Fibroblast of lung (primary cell): ENCODE measurements at regions not wholly inside any gene's neighbourhood (a gene's known extent, or its start where the extent isn't known, plus 50 kb on each side); places are given as distances from the start of the nearest gene placed in this dataset.

Experiments used
- DNase-seq, 2 donors: peaks; one replicate each; pipeline versions ENCODE4 v3.0.0 to v3.0.0-alpha.2; 2010; ENCODE audit warnings: low read depth in 2 of 2
- H2AFZ ChIP-seq: 2 replicates; pipeline ENCODE4 v1.5.1; 2012; ENCODE audit warnings: low read length, control low read depth, inconsistent platforms
- H3K27ac ChIP-seq: 2 replicates; pipeline ENCODE4 v1.5.1; 2011; ENCODE audit warnings: low read length, control low read depth; ENCODE audit not compliant: insufficient read depth
- H3K27me3 ChIP-seq: 2 replicates; pipeline ENCODE4 v1.5.1; 2011; ENCODE audit warnings: mild to moderate bottlenecking, low read length; ENCODE audit not compliant: control insufficient read depth, insufficient read depth
- H3K36me3 ChIP-seq: 2 replicates; pipeline ENCODE4 v1.5.1; 2011; ENCODE audit warnings: low read length; ENCODE audit not compliant: control insufficient read depth, insufficient read depth
- H3K4me1 ChIP-seq: 2 replicates; pipeline ENCODE4 v1.5.1; 2011; ENCODE audit warnings: low read length; ENCODE audit not compliant: control insufficient read depth, insufficient read depth; ENCODE audit errors: extremely low read depth
- H3K4me2 ChIP-seq: 2 replicates; pipeline ENCODE4 v1.5.1; 2011; ENCODE audit warnings: low read length, control low read depth; ENCODE audit not compliant: insufficient read depth; ENCODE audit errors: extremely low read depth
- H3K4me3 ChIP-seq, 4 experiments: fragments of 200-600 bp in 1 of 4; sonication (generic) in 1 of 4; replicated peaks in 1 of 4; 2 replicates each; pipeline ENCODE4 v1.5.1; 2011 to 2016; ENCODE audit warnings: low read length in 4 of 4, low read depth in 3 of 4, mild to moderate bottlenecking in 3 of 4, control low read depth in 2 of 4, inconsistent platforms in 1 of 4, mixed read lengths in 1 of 4; ENCODE audit not compliant: insufficient read depth in 1 of 4; ENCODE audit errors: control extremely low read depth in 1 of 4
- H3K79me2 ChIP-seq: 2 replicates; pipeline ENCODE4 v1.5.1; 2012; ENCODE audit warnings: mild to moderate bottlenecking, low read length, inconsistent platforms; ENCODE audit not compliant: control insufficient read depth, insufficient read depth
- H3K9ac ChIP-seq: 2 replicates; pipeline ENCODE4 v1.5.1; 2011; ENCODE audit warnings: mild to moderate bottlenecking, low read length, control low read depth; ENCODE audit not compliant: insufficient read depth
- H3K9me3 ChIP-seq: 2 replicates; pipeline ENCODE4 v1.5.1; 2012; ENCODE audit warnings: low read depth, low read length; ENCODE audit not compliant: control insufficient read depth, insufficient read depth
- H4K20me1 ChIP-seq: 2 replicates; pipeline ENCODE4 v1.5.1; 2011; ENCODE audit warnings: low read length; ENCODE audit not compliant: control insufficient read depth, insufficient read depth; ENCODE audit errors: extremely low read depth
- EZH2 ChIP-seq: IDR thresholded peaks from 2 replicates; pipeline ENCODE4 v1.5.1; 2012; ENCODE audit warnings: low read length, control low read depth, mild to moderate bottlenecking; ENCODE audit errors: missing control alignments
- TF ChIP-seq, protein P1 (sequence below), 2 donors: IDR thresholded peaks in 1 of 2; conservative IDR thresholded peaks in 1 of 2; 1 replicate in 1 of 2; 2 replicates in 1 of 2; pipeline ENCODE4 v1.5.1; 2011 to 2012; ENCODE audit warnings: low read length in 2 of 2, control low read depth in 1 of 2, inconsistent platforms in 1 of 2, low read depth in 1 of 2, mild to moderate bottlenecking in 1 of 2

DNA sequence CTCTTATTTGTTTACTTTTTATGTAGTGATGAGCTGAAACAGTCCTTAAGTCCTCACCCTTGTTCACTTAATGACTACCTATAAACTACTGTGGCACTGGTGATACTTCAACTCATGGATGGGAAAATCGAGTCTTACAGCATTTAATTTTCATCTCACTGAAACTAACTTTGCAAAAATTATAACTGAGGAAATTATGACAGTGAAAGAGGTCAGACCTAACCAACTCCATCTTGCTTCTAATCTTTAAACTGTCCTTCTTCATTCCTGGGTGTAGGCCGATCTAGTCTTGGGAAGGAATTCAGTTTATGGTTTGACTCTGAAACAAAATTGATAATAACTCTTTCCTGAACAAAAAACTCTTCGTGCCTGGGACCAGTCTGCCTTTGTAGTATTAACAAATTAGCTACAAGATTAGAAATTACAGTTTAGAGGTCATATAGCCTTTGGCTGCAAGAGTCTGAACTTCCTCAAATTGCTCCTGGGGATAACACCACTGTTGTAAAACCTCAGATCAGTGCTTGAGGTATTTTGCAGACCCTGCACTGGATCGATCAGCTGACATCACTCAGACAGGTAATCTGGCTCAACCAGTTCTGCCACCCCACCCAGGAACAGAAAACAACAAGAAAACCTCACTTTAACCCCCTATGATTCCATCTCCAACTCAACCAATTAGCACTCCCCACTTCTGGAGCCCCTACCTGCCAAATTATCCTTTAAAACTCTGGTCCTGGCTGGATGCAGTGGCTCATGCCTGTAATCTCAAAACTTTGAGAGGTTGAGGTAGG lies 995.7 kb upstream of the PRKX start:
- no peak overlapping the region for H3K9ac ChIP-seq
- H3K4me2 ChIP-seq: no peak overlapping the region
- no peaks in the 10 kb centered on the region for H3K79me2 ChIP-seq
- no peaks in the 10 kb centered on the region for H3K9me3 ChIP-seq
- H3K4me3 ChIP-seq: no peak overlapping the region
- H4K20me1 ChIP-seq: no peaks in the 10 kb centered on the region
- no peak overlapping the region for H2AFZ ChIP-seq
- DNase-seq: no peak
- H3K36me3 ChIP-seq: no peaks in the 10 kb centered on the region
- TF ChIP-seq, protein P1, sequence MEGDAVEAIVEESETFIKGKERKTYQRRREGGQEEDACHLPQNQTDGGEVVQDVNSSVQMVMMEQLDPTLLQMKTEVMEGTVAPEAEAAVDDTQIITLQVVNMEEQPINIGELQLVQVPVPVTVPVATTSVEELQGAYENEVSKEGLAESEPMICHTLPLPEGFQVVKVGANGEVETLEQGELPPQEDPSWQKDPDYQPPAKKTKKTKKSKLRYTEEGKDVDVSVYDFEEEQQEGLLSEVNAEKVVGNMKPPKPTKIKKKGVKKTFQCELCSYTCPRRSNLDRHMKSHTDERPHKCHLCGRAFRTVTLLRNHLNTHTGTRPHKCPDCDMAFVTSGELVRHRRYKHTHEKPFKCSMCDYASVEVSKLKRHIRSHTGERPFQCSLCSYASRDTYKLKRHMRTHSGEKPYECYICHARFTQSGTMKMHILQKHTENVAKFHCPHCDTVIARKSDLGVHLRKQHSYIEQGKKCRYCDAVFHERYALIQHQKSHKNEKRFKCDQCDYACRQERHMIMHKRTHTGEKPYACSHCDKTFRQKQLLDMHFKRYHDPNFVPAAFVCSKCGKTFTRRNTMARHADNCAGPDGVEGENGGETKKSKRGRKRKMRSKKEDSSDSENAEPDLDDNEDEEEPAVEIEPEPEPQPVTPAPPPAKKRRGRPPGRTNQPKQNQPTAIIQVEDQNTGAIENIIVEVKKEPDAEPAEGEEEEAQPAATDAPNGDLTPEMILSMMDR (conservative IDR thresholded peaks at IDR 0.05 in 1 of 2, IDR thresholded peaks at IDR 0.05 in 1 of 2; ENCODE audit: low read depth in 1 of 2, low read length in 2 of 2): no peak
- no peak for TF ChIP-seq EZH2
- no peaks in the 10 kb centered on the region for H3K27me3 ChIP-seq
- no peaks in the 10 kb centered on the region for H3K4me1 ChIP-seq
- H3K27ac ChIP-seq: no peak overlapping the region

DNA sequence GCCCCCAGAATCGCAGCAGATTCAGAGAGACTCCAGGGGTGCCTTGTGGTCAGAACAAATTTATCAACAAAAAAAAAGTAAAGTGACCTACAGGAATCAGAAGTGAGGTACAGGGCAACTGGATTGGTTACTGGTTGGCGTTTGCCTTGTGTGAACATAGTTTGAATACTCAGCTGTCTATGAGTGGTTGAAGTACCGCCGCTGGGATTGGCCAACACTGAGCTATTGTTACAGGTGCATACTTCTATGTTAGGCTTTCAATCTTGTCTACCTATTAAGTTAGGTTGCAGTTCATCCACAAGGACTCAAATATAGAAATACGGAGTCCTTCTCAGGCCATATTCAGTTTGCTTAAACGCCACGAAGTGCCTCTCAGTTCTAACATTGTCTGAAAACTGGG lies 993.5 kb upstream of the PRKX start:
- Histone ChIP-seq H3K4me1 (no peaks in the 10 kb centered on the region), H2AFZ (no peak overlapping the region), H3K27me3 (no peaks in the 10 kb centered on the region), H4K20me1 (no peaks in the 10 kb centered on the region), H3K79me2 (no peaks in the 10 kb centered on the region), H3K4me3 (no peak overlapping the region), H3K27ac (no peak overlapping the region), H3K4me2 (no peak overlapping the region), H3K9me3 (no peaks in the 10 kb centered on the region), H3K9ac (no peak overlapping the region), H3K36me3 (no peaks in the 10 kb centered on the region)
- TF ChIP-seq, protein P1 (conservative IDR thresholded peaks at IDR 0.05 in 1 of 2, IDR thresholded peaks at IDR 0.05 in 1 of 2; ENCODE audit: low read depth in 1 of 2, low read length in 2 of 2): no peak
- TF ChIP-seq EZH2: no peak
- no peak for DNase-seq

- no peaks in the 10 kb centered on the region for H4K20me1 ChIP-seq
- no peaks in the 10 kb centered on the region for H3K79me2 ChIP-seq
- no peak overlapping the region for H3K4me3 ChIP-seq
- no peak overlapping the region for H3K27ac ChIP-seq
- H3K9me3 ChIP-seq: no peaks in the 10 kb centered on the region
- H3K36me3 ChIP-seq: no peaks in the 10 kb centered on the region
- no peak overlapping the region for H3K4me2 ChIP-seq
- H2AFZ ChIP-seq: no peak overlapping the region
- H3K4me1 ChIP-seq: no peaks in the 10 kb centered on the region
- no peak for DNase-seq
- no peak for TF ChIP-seq EZH2
- TF ChIP-seq, protein P1 (conservative IDR thresholded peaks at IDR 0.05 in 1 of 2, IDR thresholded peaks at IDR 0.05 in 1 of 2; ENCODE audit: low read depth in 1 of 2, low read length in 2 of 2): no peak
- H3K27me3 ChIP-seq: no peaks in the 10 kb centered on the region
- no peak overlapping the region for H3K9ac ChIP-seq
These were observed 977.1 kb upstream of the PRKX start for GRCh38 chrX:4690521-4690920.
